Lung microvascular endothelial cell (primary cell): ENCODE measurements at regions not wholly inside any gene's neighbourhood (a gene's known extent, or its start where the extent isn't known, plus 50 kb on each side); places are given as distances from the start of the nearest gene placed in this dataset.

Experiments
- DNase-seq, 2 donors: peaks; one replicate each; pipeline versions ENCODE4 v3.0.0 to v3.0.0-alpha.2; 2010; ENCODE audit warnings: low read depth in 2 of 2

- DNase-seq, result no peak
Observed at GRCh38 chr4:20302336-20302735, 50.6 kb downstream of the SLIT2 start.

DNA sequence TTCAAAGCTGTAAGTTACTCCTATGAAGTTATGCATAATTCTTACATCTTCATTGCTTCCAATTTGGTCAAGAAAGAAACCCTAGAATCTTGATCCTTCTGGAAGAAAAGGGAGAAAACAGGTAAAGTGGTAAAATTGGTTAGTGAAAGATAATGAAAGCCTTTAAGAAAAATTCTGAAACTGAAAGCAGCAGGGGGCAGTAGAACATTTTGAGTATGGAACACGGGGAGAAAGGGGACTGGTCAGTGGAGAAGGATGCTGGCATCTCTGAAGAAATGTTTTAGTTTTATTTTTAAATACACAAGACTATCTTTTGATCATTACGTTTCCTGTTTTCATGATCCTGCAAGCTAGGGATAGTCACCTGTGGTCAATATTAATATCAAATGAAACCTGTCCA lies 54.3 kb downstream of the SLIT2 start:
- peak in 1 of 2 donors; percentile 40 for DNase-seq

- no peak for DNase-seq
Observed at GRCh38 chr4:20311856-20312255, 60.2 kb downstream of the SLIT2 start.

- peak; percentile 2 to 38 for DNase-seq
Observed at GRCh38 chr4:20313237-20314030, 61.7 kb downstream of the SLIT2 start.

DNA sequence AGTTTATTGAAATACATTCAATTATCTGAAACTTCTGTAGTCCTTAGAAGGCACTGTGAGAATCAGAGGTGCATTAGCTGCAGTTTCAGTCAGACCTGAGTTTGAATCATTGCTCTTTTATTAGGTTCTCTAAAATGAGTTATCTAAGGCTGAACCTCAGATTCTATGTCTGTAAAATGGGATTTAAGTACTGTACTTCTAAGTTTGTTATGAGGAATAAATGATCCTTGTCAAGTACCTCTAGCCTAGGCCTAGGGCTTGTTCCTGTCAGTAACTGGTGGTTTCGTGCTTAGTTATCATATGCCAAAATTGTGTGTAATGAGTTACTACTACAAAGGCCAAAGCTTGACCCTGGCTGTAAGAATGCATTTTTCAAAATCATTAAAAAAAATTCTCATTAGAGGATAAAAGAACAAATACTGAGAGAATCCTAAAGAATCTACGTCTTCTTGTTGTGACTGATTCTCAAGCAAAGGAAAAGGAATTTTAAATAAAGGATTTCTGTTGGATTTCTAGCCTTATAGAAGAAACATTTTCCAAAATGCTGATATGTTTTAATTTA lies 65.8 kb downstream of the SLIT2 start:
- no peak for DNase-seq

- no peak for DNase-seq
Observed at GRCh38 chr4:20318001-20318908, 66.5 kb downstream of the SLIT2 start.

- DNase-seq, result no peak
Observed at GRCh38 chr4:20318909-20319277, 67.2 kb downstream of the SLIT2 start.

DNA sequence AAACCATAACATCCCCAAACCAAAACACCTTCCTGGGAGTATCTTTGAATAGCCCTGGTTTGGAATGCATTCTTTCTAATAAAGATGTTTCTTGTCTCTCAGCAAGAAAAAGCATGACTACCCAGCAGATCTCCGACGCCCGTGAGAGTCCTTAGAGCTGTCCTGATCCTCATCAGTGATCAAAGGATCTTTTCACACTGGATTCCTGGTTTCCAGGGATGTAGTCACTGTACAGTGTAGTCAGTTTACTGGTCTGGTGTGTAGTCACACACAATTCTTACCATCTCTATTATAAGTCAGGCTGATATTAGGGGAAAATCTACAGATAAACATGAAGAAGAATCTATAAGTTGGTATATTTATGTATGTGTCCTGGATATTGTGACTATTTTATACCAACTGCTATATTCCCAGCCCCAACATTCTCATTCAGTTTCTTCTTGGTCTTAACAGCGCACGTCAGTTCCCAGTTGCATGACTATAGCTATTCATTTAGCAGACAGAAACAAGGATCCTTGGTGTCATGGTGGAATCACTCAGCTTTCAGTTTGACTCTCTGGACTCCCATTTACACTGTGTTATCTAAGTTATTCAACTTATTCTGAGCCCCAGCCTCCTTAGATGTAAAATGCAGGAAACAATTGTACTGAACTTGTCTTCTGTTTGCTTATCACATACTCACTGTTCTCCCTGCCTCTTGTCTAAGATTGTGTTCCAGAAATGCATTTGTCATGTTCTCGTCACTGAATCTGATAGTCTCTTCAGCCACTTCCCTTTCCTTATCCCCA lies 68.3 kb downstream of the SLIT2 start:
- DNase-seq, result peak in 1 of 2 donors; percentile 8

DNA sequence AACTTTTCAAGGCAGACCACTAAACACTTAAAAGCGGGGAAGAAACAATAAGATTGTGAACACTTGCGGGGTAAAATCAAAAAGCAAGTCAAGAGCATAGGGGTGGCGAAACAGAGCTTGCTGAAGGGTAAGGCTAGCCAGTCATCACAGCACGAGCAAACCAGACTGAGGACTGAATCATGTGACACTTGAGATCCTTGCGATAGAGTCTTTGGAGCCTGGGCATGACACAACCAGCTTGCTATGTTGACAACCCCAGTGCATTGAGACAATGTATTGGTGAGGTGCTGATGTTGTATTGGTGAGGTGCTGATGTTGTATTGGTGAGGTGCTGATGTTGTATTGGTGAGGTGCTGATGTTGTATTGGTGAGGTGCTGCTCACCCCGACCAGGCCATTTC lies 72.3 kb downstream of the SLIT2 start:
- DNase-seq, result peak in 1 of 2 donors; percentile 24

- DNase-seq, result no peak
Observed at GRCh38 chr4:20326460-20326859, 74.8 kb downstream of the SLIT2 start.

DNA sequence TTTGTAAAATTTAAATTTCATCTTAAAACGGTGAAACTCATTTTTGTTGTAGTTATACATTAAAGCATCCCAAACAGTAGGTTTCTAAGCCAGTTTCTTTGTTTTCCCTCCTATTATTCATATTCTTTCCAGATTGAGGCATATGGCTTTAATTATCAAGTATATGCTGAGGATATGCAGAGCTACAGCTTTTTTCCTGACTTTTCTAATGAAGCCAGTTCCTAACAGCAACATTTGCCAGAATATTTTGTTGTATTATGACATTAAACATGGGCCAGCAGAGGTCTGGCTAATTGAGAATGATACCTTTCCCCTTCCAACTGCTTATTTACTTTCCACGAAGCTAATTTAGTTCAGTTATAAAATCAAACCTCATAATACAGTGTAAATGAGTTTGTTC lies 75.3 kb downstream of the SLIT2 start:
- DNase-seq, result no peak

DNA sequence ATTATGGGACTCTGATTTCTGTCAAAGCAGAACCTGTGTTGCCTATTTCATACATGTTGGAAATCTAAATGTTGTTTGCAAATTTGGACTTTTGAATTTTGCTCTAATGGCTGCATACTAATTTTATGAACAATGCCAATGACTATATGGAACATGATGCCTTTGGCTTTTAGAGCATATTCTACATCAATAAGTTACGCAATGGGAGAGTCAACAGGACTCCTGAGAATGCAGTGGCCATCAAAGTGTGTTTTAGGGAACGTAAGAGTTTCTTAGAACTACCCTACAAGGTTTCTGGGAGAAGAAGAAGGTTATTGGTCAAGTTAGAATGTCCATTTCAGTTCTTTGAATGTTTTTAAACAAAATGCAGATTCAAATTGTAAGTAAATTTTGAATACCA lies 76.1 kb downstream of the SLIT2 start:
- no peak for DNase-seq

DNA sequence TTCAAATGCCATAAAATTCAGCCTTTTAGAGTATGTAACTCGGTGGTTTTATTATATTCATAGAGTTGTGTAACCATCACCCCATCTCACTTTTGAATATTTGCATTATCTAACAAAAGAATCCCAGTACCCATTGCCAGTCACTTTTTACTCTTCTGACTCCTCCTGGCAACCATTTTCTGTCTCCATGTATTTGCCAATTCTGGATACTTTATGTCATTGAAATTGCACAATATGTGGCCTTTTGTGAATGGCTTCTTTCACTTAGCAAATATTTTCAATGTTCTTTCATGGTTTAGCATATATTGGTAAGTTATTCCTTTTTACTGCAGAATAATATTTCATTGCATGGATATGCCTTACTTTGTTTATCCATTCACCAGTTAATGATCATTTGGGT lies 79.9 kb downstream of the SLIT2 start:
- DNase-seq, result no peak

GRCh38 chr4:20333141-20333715 lies 81.5 kb downstream of the SLIT2 start:
- DNase-seq, result no peak

DNA sequence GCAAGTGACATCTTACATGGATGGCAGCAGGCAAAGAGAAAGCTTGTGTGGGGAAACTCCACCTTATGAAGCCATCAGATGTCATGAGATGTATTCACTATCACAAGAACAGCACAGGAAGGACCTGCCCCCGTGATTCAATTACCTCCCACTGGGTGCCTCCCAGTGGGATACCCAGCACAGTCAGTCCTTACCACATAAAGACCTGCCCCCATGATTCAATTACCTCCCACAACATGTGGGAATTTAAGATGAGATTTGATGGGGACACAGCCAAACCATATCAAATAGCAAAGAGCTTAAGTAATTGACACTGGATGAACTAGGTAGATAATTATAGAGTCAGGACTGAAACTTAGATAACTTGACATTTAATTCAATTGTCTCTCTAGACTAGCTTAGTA lies 85.6 kb downstream of the SLIT2 start:
- no peak for DNase-seq

GRCh38 chr4:20338841-20339240 lies 87.1 kb downstream of the SLIT2 start:
- no peak for DNase-seq

- DNase-seq, result no peak
Observed at GRCh38 chr4:20341134-20341738, 89.5 kb downstream of the SLIT2 start.

GRCh38 chr4:20347531-20347930 lies 95.8 kb downstream of the SLIT2 start:
- no peak for DNase-seq

- DNase-seq, result no peak
Observed at GRCh38 chr4:20348411-20348810, 96.7 kb downstream of the SLIT2 start.

GRCh38 chr4:20351360-20352162 lies 99.9 kb downstream of the SLIT2 start:
- no peak for DNase-seq
